ENCODE measurements at regions not wholly inside any gene's neighbourhood (a gene's known extent, or its start where the extent isn't known, plus 50 kb on each side); places are given as distances from the start of the nearest gene placed in this dataset.
"Not testable (repeated sequence)": the region's sequence is repeated elsewhere in the genome, so short reads cannot be mapped to it uniquely, and the experiment has no call there.

- peak in 1 of 2 experiments; percentile 1 for DNase-seq
Measured at GRCh38 chrX:89350024-89350423, 571.7 kb upstream of the TGIF2LX start.

- not testable (repeated sequence) for DNase-seq
Measured at GRCh38 chrX:89369904-89370303, 551.8 kb upstream of the TGIF2LX start.

- DNase-seq, result peak; percentile 6 to 31
Measured at GRCh38 chrX:89393004-89393403, 528.7 kb upstream of the TGIF2LX start.

- DNase-seq, result not testable (repeated sequence)
Measured at GRCh38 chrX:89402818-89403217, 518.9 kb upstream of the TGIF2LX start.

GRCh38 chrX:89405148-89405547, 516.6 kb upstream of the TGIF2LX start:
- DNase-seq, result peak in 1 of 2 experiments; percentile 0

GRCh38 chrX:89416930-89417329, 504.8 kb upstream of the TGIF2LX start:
- not testable (repeated sequence) for DNase-seq

GRCh38 chrX:89432652-89433231, 489.0 kb upstream of the TGIF2LX start:
- DNase-seq, result not testable (repeated sequence)
